ENCODE measurements at regions not wholly inside any gene's neighbourhood (a gene's known extent, or its start where the extent isn't known, plus 50 kb on each side); places are given as distances from the start of the nearest gene placed in this dataset.

DNA sequence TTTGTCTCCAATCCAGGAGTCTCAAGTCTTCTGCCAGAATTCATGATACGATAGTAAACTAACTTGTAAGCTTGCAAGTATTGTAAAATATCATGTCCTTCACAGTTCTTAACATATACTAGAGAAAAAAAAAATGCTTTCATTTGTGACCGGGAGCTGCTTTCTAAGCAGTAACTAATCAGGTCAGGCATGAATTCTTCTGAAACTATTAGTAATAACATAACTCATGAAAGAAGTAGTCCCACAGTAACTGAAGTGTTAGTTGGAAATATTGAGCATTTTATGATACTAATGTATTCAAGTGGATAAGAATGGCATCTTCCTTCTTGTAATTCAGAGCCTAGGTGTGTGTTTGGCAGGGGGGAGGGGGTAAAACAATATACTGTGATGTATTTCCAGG, 665.6 kb downstream of the DNAJB9 start:
- DNase-seq (ENCODE audit: low read depth) = no peak
- no peaks in the 10 kb centered on the region for H3K27me3 ChIP-seq (ENCODE audit: control insufficient read depth, insufficient read depth, low read length)
- TF ChIP-seq, protein P1, sequence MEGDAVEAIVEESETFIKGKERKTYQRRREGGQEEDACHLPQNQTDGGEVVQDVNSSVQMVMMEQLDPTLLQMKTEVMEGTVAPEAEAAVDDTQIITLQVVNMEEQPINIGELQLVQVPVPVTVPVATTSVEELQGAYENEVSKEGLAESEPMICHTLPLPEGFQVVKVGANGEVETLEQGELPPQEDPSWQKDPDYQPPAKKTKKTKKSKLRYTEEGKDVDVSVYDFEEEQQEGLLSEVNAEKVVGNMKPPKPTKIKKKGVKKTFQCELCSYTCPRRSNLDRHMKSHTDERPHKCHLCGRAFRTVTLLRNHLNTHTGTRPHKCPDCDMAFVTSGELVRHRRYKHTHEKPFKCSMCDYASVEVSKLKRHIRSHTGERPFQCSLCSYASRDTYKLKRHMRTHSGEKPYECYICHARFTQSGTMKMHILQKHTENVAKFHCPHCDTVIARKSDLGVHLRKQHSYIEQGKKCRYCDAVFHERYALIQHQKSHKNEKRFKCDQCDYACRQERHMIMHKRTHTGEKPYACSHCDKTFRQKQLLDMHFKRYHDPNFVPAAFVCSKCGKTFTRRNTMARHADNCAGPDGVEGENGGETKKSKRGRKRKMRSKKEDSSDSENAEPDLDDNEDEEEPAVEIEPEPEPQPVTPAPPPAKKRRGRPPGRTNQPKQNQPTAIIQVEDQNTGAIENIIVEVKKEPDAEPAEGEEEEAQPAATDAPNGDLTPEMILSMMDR (IDR thresholded peaks at IDR 0.05; ENCODE audit: insufficient read depth, low read length, poor library complexity, severe bottlenecking) = no peak

DNA sequence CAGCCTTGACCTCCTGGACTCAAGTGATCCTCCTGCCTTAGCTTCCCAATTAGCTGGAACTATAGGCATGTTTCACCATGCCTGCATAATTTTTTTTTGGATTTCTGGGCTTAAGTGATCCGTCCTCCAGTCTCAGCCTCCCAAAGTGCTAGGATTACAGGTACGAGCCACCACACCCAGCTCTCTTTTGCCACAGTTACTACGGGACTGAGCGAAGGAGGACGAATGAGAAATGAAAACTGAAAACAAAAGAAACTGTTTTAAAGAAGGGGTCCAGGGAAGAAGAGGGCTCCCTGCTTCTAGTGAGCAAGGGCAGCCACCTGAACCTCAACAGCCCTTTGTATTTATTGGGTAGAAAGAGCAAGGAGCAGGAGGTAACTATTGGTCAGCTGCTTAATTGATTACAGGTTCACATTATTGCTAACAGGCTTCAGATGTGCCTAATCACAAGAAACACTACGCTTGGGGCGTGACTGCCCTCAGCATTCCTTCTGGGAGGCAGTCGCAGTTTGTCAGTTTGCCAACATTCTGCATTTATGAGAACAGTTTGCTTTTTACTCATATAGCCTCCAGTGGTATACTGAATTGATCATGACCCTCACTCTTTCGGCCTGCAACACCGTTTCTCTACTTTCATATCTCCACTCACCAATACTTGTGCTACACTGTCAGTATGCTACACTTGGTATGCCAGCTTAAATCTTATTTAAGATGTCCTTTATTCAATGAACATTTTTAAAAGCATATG, 676.8 kb downstream of the DNAJB9 start:
- TF ChIP-seq, protein P1 (IDR thresholded peaks at IDR 0.05; ENCODE audit: insufficient read depth, low read length, poor library complexity, severe bottlenecking) = no peak
- no peak for DNase-seq (ENCODE audit: low read depth)

More for the DNA sequence above, 665.6 kb downstream of the DNAJB9 start:
- Histone ChIP-seq H3K36me3 (ENCODE audit: control insufficient read depth, insufficient read depth, low read length) (no peaks in the 10 kb centered on the region), H3K4me3 (ENCODE audit: low read depth, low read length) (no peak overlapping the region)

DNA sequence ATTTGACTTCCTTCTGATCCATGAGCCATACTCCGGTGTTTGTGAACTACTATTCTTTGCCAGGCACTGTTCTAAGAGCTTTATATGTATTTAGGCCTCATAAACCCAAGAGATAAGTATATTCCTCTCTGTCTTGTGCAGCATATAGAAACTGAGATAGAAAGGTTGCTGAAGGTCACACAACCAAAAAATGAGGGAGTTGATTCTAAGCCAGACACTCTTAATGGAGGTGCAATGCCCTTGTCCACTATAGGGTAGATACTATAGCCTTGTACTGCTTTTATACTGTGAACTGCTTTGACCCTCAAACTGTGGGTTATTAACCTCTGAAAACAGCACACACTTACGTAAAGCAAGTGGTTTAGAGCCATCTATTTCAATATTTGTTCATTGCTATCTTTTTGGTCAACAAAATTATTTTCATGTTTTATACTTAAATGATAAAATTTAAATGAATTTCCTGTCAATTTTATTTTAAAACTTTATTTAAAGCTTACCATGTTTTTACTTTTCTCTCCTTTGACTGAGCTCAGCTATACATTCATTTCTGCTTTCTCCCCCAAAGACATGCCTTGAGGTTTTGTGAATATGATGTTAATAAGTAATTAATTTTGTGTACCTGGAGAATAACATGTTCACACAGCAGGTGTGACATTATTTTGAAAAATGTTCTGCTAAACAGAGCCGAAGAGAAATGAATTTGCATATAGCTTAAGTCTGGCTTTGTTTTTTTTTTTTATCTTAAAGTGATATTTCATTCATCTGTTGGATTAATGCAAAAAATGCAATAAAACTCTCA, 687.3 kb downstream of the DNAJB9 start:
- no peak overlapping the region for H3K4me3 ChIP-seq (ENCODE audit: low read depth, low read length)
- H3K36me3 ChIP-seq (ENCODE audit: control insufficient read depth, insufficient read depth, low read length) = no peaks in the 10 kb centered on the region
- no peaks in the 10 kb centered on the region for H3K27me3 ChIP-seq (ENCODE audit: control insufficient read depth, insufficient read depth, low read length)
- DNase-seq (ENCODE audit: low read depth) = no peak
- TF ChIP-seq, protein P1 (IDR thresholded peaks at IDR 0.05; ENCODE audit: insufficient read depth, low read length, poor library complexity, severe bottlenecking) = no peak

More for the DNA sequence above, 676.8 kb downstream of the DNAJB9 start:
- Histone ChIP-seq H3K4me3 (ENCODE audit: low read depth, low read length) (no peak overlapping the region), H3K27me3 (ENCODE audit: control insufficient read depth, insufficient read depth, low read length) (no peaks in the 10 kb centered on the region), H3K36me3 (ENCODE audit: control insufficient read depth, insufficient read depth, low read length) (no peaks in the 10 kb centered on the region)

DNA sequence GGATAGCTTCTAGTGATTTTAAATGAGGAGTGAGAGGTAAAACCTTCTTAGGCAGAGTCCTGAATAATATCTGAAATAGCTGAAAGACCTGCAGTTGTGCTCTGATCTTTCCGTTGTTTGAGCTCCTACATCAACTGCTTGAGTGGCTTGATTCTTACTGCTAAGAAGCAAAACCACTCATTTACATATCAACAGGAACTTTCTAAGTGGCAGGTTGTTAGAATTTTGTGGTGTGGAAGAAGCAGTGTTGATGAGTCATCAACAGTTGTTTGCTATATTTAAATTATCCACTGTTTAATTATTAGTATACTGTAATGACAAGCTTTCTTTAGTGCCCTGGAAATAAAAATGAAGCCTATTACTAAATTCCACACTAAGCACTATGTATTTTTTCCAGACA, 689.5 kb downstream of the DNAJB9 start:
- no peaks in the 10 kb centered on the region for H3K36me3 ChIP-seq (ENCODE audit: control insufficient read depth, insufficient read depth, low read length)
- no peak for DNase-seq (ENCODE audit: low read depth)
- H3K4me3 ChIP-seq (ENCODE audit: low read depth, low read length) = no peak overlapping the region
- no peaks in the 10 kb centered on the region for H3K27me3 ChIP-seq (ENCODE audit: control insufficient read depth, insufficient read depth, low read length)
- TF ChIP-seq, protein P1 (IDR thresholded peaks at IDR 0.05; ENCODE audit: insufficient read depth, low read length, poor library complexity, severe bottlenecking) = no peak

DNA sequence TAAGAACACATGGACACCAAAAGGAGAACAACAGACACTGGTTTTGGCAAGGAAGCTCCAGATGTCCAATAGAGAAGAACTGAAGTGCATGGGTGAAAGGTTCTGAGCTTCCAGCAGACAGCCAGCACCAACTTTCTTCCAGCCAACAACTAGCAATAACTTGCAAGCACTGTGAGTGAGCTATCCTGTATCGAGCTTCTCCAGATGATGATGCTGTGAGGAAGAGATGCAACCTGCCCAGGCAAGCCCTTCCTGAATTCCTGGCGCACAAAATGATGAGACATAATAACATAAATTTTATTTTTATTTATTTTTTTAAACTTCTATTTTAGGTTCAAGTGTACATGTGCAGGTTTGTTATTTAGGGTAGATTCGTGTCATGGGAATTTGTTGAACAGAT, 692.1 kb downstream of the DNAJB9 start:
- DNase-seq (ENCODE audit: low read depth) = no peak
- Histone ChIP-seq H3K4me3 (ENCODE audit: low read depth, low read length) (no peak overlapping the region), H3K36me3 (ENCODE audit: control insufficient read depth, insufficient read depth, low read length) (no peaks in the 10 kb centered on the region), H3K27me3 (ENCODE audit: control insufficient read depth, insufficient read depth, low read length) (no peaks in the 10 kb centered on the region)
- TF ChIP-seq, protein P1 (IDR thresholded peaks at IDR 0.05; ENCODE audit: insufficient read depth, low read length, poor library complexity, severe bottlenecking) = no peak
